DND-41 (cell line): ENCODE measurements at regions not wholly inside any gene's neighbourhood (a gene's known extent, or its start where the extent isn't known, plus 50 kb on each side); places are given as distances from the start of the nearest gene placed in this dataset.

Source experiments
- EZH2 ChIP-seq: IDR thresholded peaks from 3 replicates; pipeline ENCODE4 v1.6.1; 2012; ENCODE audit warnings: borderline replicate concordance, low read depth, mild to moderate bottlenecking, moderate library complexity, low read length, inconsistent platforms; ENCODE audit not compliant: severe bottlenecking
- TF ChIP-seq, protein P1 (sequence below): IDR thresholded peaks from 2 replicates; pipeline ENCODE4 v1.5.1; 2012; ENCODE audit warnings: borderline replicate concordance, low read length, moderate library complexity, mild to moderate bottlenecking; ENCODE audit not compliant: poor library complexity, severe bottlenecking; ENCODE audit errors: extremely low read depth

DNA sequence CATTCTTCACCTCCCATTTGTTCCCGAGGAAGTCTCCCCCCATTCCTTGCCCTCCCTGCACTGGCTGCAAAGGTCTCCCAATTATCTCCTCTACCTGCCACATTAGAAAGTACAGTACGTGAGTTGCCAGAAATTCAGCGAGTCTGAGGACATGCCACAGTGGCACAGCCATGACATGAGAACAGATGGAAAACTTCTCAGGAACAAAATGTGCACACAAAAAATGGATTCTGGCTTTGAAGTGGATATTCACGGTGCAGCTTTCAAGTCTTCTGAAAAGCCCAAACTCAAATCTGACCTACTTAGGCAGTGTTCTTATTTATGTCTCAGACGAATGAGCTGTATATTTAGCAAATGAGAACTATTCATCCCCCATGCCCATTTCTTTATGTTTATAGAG lies 269.1 kb upstream of the ARID1B start:
- TF ChIP-seq, protein P1, sequence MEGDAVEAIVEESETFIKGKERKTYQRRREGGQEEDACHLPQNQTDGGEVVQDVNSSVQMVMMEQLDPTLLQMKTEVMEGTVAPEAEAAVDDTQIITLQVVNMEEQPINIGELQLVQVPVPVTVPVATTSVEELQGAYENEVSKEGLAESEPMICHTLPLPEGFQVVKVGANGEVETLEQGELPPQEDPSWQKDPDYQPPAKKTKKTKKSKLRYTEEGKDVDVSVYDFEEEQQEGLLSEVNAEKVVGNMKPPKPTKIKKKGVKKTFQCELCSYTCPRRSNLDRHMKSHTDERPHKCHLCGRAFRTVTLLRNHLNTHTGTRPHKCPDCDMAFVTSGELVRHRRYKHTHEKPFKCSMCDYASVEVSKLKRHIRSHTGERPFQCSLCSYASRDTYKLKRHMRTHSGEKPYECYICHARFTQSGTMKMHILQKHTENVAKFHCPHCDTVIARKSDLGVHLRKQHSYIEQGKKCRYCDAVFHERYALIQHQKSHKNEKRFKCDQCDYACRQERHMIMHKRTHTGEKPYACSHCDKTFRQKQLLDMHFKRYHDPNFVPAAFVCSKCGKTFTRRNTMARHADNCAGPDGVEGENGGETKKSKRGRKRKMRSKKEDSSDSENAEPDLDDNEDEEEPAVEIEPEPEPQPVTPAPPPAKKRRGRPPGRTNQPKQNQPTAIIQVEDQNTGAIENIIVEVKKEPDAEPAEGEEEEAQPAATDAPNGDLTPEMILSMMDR: no peak
- no peak for TF ChIP-seq EZH2
